Embryonic facial prominence (tissue), 1 donor: ENCODE measurements at regions not wholly inside any gene's neighbourhood (a gene's known extent, or its start where the extent isn't known, plus 50 kb on each side); places are given as distances from the start of the nearest gene placed in this dataset.

Source experiments
- DNase-seq: peaks from one replicate; pipeline ENCODE4 v3.0.0-alpha.2; 2016; ENCODE audit errors: extremely low spot score

DNA sequence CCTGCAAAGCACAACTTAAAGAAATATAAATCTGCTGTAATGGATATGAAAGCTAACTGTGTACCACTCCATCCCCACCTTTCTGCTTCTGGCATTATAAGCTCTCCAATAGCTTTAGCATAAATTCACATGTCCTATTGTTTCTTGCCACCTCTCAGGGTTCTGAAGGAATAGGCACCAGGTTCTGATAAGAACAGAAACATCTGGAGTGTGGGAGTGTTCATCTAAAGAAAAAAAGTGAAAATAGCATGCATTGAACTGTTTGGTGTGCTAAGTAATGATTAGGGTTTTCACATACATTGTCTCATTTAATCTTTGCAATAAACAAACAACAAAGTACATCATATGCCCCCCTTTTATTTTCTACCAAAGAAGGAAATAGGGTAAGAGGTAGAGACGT is 72.3 kb downstream of the FAM76B start:
- DNase-seq, result no peak

DNA sequence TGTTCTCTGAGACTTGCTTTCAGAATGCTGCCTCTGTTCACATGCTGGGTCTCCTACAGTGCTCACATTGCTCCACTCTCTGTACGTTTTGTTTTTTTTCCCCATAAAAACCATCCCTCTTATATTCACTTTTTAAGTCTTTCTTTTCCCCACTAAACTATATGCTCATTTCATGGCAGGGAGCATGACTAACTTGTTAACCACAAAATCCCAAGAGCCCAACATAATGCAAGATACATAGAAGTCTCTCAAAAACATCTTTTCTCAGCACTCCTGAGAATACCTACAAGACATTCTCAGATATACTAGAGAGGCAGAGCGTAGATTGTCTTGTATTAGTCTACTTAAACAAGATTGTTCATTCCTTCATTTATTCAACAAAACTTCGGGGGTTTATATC is 73.3 kb downstream of the FAM76B start:
- no peak for DNase-seq

DNA sequence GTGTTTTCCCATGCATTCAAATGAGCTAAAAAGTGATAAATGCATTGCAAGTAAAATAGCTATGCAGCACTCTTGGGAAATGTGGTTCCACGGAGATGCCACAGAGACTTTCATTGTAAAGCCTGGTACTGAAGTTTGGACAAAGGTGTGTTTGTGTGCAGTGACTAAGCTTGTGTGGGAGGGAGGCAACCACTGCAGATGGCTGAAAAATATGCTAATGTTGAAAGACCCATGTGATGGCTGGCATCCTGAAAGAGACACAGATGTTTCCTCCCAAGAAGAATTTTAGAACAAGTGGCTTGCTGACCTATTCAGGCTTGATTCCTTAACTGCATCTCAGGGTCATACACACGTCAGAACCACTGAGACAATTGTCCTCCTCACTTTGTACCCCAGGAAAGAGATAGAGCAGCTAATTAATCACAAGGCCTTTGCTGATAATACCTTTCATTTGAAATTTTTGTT is 73.8 kb downstream of the FAM76B start:
- no peak for DNase-seq

DNA sequence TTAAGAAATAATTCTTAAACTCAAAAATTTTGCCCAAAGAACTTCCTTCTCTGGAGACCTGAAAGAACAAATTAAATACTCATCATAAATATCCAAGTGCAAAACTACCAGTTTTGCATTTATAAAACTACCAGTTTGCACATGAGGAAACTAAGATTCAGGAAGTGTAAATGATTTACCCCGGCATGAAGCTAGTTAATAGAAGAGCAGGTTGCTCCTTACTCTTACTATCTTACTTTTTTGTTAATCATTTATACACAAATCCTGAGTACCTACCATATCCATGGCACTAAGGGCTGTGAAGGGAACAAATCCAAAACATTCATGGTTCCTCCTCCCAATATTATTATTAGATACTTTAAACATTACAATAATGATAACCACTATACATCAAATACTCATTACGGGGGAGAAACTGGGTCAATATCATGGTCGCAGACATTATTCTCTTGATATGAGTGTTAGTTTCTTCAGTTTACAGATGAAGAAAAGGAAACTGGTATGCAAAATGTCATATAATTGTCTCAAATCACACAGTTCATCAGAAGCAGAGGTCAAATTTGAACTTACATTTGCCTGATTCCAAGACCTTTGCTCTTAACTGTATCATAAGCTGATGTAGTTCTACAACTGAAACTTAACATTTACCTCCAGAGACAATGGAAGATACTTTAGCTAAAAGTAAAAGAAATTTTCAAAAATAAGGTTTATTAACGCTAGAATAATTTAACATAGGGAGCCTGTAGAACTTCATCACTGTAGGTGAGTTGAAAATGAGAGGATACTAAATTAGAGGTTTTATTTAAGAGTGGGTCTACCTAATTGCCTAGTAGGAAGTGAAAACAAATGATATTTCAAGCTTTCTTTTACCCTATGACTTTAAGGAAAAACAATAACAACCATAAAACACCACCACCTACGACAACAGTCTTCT is 74.5 kb downstream of the FAM76B start:
- DNase-seq, result no peak

DNA sequence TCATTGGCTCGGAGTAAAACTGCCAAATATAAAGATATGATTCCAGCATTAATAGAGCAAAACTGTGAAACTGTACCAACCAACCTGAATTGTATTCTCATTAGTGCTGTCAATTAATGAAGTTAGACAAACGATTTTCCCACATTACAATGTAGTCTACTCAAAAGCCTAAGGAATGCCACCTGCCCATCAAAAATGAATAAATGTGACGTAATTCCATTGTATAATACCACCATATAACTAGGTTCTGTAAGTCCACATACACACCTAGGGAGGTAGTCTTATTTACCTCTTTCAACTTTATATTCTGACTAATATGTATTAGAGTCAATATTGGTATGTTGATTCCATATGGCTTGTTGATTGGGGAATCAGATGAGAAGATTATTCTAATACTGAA is 76.2 kb downstream of the FAM76B start:
- no peak for DNase-seq

DNA sequence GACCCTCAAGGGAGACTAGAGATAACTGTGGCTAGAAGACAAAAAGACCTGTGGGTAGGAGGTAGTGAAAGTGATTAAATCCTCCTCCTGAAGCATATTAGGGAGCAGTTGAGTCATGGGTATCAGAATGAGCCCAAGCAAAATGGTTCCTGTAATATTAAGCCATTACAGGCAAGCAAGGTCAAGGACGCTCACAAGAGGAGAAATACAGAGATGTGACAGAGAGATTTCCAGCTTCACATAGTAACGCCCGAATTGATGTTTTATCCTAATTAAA is 77.7 kb downstream of the FAM76B start:
- DNase-seq, result no peak

DNA sequence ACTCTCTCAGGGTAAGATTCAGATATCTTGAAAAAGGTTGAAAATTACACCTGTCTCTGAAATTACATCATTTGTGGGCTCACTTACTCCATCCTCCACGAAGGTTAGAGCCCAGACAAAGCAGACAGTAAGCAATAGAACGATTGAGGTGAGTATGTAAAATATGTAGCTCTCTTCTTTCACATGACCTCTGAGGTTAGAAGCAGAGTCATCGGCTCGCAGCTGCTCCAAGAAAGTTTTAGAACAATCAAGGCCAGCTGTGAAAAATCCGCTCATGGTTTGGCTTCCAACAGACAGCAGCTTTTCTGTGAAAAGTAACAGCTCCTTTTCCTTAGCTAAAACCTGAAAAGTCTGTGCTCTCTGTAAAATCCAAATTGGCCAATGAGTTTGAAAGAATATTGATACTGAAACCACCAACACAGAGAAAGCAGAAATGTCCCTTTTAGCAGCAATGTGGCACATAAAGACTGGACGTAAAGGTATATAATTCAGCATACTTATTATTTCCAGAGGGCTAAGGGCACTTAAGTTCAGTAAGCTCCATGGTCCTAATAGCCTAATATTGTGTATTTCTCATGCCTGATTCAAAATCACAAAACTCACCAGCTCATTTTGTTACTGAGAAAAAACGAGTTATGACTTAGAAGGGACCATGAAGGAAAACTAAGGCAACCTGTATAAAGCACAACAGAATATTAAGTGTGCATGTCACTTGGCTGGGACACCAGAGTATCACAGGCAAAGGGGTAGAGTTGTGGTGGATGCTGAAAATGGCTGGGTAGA is 78.2 kb downstream of the FAM76B start:
- DNase-seq, result no peak

DNA sequence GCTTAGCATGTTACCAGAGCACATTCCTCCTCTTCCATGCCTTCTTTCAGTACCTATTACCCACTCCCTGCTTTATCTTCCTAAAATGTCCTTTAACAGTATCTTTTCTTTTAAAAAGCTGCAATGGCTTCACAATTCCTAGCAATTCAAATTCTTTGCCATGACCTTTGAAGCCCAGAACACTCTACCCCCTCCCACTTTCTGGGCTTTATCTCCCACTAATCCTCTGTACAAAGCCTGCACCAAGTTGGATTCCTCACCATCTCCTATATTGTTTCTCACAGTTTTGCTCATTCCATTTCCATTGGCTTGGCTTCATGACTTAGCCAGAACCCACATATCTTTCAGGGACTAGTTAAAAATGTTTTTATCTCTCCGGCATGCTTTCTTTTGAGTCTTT is 80.9 kb downstream of the FAM76B start:
- DNase-seq, result no peak

DNA sequence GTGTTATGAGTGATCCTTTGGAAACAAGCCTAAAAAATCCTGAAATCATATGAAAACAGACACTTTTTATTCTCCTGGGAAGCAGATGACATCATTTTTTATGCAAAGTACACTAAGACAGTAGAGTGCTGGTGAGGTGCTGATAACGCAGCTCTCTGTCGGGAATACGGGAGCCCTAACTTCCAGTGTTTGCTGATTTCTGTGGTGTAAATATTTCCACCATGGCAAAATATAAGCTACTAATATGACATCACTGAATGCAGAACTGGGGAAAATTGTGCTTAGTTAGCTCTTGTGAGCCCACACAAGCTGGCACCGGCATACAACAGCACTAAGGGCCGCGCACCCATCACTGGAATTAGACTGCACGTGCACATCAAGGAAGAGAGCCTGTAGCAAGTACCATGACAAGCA is 82.6 kb downstream of the FAM76B start:
- no peak for DNase-seq

DNA sequence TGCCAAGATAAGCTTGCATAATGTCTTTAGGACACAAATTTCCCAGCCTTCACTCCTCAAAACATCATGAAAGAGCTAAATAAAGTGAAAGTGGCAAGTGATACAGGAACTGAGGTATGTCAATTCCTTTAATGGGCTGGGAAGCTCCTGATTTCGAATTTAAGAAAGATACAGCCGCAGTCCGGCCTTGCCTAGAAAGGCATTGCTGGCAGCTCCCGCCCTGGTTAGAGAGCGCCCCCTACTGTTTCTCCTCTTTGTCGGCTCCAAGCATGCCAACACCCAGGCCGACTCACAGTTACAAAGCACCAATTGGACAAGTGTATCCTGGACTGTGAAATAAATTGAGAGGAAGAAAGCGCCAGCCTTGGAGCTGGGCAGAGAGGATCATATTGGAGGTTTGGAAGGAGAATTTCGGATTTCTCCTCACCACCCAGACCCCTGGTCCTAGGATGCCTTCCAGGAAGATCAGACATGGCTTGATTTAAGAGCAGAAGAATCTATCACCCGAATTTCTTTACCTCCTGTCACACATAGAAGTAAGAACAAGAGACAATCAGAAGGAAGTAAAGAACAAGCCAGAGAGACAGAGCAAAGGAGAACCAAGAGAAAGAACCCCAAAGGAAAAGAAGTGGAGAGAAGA is 84.0 kb downstream of the FAM76B start:
- peak; percentile 66 for DNase-seq

DNA sequence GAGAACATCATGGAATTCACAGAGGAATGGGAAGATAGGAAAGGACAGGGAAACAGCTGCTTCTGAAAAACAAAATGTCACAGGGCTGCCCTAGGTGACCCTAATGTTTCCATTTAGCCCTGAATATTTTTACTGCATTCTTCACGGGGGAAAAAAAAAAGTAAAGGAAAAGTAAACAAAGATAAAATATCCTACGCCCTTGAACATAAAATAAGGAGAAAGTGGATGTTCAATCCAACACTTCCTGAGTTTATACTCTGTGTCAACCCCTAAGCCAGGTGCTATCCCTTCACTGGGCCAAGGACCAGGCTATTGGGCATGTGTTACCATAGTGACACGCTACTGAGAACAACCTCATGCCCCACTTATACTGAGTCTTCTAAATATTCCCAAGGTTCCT is 84.7 kb downstream of the FAM76B start:
- DNase-seq, result no peak

DNA sequence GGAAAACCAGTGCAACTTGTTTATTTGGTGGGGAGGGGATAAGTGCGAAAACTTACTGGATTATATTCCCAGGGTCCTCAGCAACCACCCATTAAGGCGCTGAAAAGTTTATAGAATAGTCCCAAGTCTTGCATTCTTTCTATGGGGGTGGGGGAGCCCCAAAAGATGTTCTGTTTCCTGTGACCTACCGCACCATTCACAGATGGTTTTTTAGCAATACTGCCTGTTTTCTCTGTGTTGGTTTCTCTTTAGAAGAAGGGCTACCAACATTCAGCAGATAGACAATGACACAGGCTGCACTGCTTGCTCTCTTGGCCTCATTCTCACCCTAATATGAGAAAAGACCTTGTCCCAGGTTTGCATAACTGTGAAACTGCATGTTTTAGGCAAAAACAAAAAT is 86.5 kb downstream of the FAM76B start:
- DNase-seq, result no peak

DNA sequence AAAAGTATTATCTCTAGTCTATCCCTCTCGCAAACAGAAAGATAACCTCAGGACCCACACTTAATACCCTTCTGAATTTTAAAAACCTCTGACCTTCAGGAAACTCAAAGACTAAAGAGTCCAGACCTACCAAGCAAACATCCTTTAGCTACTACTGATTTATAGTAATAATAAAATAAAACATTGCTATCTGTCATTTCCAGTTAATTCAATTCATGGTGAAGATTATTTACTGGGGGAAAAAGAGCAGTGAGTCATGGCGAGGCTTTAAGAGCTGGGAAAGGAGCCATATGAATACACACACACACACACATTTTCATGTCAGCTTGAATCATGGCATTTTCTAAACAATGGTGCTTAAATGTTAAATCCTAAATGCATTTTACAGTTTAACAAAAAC is 87.1 kb downstream of the FAM76B start:
- peak; percentile 38 for DNase-seq

DNA sequence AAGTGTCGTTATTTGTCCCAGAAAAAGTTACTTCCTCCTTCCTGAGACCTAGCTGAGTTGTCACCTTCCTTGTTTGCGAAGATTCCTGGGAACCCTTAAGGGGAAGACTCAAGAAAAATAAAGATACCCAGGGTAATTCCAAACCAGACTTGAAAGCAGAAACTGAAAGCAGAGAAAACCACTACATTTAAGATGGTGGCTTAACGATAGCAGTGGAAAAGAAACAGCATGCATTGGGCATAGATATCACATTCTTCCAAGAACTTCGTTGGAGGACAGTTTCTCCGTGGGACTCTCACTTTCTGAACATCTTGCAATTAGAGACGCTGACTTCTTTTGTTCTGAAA is 89.1 kb downstream of the FAM76B start:
- no peak for DNase-seq

DNA sequence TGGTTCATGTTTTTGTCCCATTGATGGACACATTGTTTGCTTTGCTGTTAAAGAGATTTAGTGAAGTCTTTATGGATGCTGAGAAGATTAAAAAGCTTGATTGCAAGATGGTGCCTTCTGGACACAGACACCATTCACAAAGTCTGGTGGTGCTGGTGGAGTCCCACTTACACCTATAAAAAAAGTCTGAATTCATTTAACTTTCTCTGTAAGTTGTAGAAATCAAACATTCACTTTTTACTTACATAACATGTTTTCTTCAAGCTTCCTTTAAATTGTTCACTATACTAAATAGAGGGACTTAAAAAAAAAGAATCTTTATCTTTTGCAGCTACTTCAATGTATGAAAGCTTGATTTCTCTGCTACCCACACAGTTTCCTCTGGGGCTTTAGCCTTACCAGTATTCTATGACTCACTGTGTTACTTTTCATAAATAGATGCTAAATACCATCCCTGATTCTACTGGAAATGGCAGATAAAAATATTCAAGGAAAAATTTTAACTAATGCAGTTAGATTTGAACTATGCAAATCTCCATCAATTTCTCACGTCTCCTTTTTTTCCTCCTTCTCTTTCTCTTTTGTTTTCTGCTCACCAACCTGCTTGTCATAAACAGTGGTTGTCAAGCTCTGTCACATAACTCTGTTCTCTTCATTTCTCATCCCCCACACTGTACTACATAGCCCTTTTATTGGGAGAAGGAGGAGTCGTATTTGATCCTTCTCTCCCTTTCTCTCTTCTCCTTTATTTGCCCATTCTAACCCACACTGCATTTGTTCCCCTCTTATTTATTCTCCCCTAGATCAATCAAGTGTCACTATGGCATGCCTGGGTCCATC is 89.7 kb downstream of the FAM76B start:
- no peak for DNase-seq

DNA sequence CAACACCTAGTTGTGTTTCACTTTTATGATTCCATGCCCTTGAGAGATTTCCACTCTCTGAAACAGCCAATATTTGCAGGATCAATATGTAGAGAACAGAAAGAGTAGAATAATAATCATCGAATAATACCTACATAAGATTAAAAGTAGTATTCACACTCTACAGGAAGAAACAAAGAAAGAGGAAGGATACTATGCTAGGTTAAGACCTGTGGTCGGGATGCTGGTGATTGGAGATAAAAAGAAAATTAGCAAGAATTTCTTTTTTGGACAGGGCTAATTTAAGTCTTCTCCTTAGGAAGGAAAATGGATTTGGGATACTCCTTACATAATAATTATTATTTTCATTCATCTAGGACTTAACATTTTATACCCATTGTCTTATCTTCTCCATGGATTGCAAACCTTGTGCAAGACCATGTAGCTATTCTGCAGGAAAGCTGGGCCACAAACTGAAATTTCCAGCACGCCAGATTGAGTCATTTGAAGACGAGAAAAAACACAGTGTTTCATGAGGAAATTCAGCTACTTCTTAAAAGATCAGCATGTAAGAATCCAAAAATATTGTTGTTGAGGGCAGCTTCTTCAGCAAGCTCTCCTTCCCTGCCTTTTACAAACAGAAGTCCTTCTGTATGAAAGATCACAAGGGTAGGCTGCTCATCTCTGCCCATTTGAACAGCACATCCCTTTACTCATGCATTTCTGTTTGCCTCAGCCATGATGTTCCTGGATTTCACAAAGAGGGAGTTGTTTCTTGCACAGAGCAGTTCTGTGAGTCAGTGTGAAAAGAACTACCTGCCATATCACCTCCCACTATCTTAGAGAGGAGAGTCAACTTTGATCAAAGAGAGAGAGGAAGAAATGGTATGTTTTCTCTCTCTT is 90.7 kb downstream of the FAM76B start:
- DNase-seq, result no peak

DNA sequence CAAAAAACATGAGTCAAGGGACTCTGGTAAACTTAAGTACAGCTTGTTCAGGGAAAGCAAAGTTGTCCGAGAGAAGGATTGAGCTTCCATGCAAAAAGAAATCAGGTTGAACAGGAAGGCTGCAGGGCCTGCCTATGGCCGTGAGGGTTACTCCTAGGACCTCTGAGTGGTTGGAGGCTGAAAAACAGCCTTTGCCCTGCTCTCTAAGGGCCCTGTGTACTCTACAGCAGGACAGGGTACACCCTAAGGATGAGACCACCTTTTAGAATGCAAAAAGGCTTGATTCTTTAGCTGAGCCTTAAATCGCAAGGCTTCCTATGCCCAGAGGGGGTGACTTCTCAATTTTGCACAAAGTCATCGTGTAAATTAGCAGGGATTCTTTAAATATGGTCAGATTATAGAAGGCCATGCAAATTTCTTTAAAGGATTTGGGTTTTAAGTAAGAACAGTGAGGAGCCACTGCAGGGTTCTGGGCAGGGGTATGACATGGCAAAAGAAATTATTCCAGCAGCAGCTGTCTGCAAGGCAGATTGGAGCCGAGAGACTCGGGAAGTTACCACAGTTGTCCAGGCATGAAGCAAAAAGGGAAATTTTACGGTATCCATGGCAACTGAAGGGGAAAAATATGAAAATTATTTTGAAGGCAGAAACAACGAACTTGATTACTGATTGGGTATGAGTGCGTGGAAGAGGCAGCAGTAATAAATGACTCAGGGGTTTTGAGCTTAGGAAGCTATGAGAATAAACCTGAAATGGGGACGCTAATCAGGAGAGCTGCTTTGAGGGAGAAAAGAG is 91.8 kb downstream of the FAM76B start:
- DNase-seq, result peak; percentile 40

DNA sequence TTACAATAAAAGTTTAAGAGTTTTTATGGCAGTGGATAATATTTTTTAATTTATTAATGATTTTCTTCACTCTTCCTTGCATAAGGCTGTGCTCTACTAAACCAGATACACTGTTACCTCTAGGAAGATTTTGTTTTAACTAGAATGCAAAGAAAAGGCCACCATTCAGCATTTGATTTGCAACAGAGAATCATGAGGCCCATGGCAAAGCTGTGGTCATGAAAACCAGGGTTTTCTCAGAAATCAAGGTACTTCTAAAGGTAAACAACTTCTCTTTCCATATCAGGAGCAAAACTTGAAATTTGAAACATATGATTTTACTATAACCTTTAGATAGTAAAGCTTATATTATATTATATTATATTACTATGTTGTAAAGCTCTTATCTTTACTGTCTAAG is 94.4 kb downstream of the FAM76B start:
- no peak for DNase-seq

DNA sequence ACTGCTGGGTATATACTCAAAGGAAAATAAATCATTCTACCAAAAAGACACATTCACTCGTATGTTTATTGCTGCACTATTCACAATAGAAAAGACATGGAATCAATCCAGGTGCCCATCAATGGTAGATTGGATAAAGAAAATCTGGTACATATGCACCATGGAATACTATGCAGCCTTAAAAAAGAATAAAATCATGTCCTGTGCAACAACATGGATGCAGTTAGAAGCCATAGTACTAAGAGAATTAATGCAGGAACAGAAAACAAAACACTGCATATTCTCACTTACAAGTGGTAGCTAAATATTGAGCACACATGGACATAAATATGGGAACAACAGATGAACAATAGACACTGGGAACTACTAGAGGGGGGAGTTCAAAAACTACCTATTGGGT is 96.3 kb downstream of the FAM76B start:
- DNase-seq, result no peak
